Epithelial cell of proximal tubule (primary cell): ENCODE measurements at regions not wholly inside any gene's neighbourhood (a gene's known extent, or its start where the extent isn't known, plus 50 kb on each side); places are given as distances from the start of the nearest gene placed in this dataset.

Experiments
- DNase-seq: peaks from one replicate; pipeline ENCODE4 v3.0.0-alpha.2; 2011; ENCODE audit warnings: low read depth
- H3K4me3 ChIP-seq: 2 replicates; pipeline ENCODE4 v1.5.1; 2011; ENCODE audit warnings: low read depth, mild to moderate bottlenecking, low read length
- TF ChIP-seq, protein P1 (sequence below): conservative IDR thresholded peaks from 2 replicates; pipeline ENCODE4 v1.5.1; 2012; ENCODE audit warnings: low read depth, mild to moderate bottlenecking, low read length

- TF ChIP-seq, protein P1, sequence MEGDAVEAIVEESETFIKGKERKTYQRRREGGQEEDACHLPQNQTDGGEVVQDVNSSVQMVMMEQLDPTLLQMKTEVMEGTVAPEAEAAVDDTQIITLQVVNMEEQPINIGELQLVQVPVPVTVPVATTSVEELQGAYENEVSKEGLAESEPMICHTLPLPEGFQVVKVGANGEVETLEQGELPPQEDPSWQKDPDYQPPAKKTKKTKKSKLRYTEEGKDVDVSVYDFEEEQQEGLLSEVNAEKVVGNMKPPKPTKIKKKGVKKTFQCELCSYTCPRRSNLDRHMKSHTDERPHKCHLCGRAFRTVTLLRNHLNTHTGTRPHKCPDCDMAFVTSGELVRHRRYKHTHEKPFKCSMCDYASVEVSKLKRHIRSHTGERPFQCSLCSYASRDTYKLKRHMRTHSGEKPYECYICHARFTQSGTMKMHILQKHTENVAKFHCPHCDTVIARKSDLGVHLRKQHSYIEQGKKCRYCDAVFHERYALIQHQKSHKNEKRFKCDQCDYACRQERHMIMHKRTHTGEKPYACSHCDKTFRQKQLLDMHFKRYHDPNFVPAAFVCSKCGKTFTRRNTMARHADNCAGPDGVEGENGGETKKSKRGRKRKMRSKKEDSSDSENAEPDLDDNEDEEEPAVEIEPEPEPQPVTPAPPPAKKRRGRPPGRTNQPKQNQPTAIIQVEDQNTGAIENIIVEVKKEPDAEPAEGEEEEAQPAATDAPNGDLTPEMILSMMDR, result no peak
- DNase-seq, result no peak
- H3K4me3 ChIP-seq, result no peak overlapping the region
These were observed 342.7 kb downstream of the COG6 start for GRCh38 chr13:39998166-39998565.

DNA sequence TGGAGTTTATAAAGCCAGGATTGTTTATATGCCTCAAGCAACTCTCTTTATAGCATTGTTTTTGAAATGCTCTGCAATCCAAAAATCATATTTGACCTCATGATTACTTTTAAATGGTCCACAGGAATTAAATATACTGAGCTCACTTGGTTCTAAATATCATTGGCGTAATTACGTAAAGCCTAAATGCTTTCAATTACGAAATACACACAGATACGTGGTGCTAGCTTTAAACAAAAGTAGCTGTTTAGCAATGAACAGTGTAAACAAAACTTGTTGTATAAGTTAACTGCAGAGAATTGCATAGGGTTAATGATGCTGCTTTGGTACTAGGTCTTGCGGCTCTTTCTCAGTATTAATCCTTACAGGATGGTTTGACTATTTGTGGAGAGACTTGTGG is 346.6 kb downstream of the COG6 start:
- no peak overlapping the region for H3K4me3 ChIP-seq
- TF ChIP-seq, protein P1, result no peak
- no peak for DNase-seq

- TF ChIP-seq, protein P1, result no peak
- H3K4me3 ChIP-seq, result no peak overlapping the region
- no peak for DNase-seq
These were observed 358.1 kb downstream of the COG6 start for GRCh38 chr13:40013554-40013953.

DNA sequence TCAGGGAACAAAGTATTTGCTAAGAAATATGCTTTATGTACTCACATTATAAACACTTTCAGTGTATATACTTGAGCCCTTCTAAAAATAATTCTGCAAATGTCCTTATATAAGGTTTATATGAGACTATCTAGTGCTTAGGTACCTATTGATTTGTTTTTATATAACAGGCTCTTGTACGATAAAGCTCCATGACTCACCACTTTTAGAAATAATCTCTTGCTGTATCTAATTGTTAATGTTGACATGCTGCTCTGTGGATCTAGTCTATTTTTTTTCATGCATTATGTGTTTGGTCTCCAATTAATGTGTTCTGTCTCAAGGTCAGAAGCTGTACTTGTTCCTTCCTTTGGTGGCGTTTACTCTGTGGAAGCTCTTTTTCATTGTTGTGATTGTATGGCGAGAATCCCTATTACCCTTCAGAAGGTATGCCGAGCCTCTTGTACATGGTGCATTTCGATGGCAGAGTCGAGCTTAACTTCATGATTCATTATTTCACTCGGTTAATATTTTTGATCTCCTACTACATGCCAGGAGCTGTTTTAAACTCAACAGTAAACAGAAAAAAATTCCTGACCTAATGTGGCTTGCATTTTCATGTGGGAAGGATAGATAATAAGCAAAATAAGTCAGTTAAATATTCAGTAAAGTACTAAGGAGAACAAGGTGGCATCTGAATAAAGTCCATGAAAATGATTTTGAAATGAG is 361.6 kb downstream of the COG6 start:
- DNase-seq, result no peak
- no peak overlapping the region for H3K4me3 ChIP-seq
- TF ChIP-seq, protein P1, result no peak

DNA sequence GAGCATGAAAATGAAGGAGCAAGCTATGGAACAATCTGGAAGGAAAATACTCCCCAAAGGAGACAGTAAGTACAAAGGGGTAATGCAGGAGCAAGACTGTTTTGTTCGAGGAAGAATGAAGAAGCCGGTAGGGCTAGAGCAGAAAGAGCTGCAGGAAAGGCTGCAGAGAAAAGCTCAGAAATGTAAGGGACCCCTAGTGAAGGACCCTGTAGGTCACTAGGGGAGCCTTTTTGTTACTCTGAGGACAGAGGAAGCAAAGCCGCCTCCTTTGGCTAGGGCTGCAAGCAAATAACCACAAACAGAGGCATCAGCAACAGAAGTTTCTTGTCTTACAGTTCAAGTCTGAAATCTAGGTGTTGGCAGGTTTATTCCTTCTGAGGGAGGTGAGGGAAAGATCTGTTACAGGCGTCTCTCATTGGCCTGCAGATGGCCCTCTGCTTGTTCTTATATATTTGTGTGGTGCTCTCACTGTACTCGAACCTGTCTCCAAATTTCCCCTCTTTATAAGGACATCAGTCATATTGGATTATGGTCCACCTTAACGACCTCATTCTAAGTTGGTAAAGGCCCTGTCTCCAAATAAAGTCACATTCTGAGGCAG is 362.3 kb downstream of the COG6 start:
- DNase-seq, result no peak
- H3K4me3 ChIP-seq, result no peak overlapping the region
- TF ChIP-seq, protein P1, result no peak

DNA sequence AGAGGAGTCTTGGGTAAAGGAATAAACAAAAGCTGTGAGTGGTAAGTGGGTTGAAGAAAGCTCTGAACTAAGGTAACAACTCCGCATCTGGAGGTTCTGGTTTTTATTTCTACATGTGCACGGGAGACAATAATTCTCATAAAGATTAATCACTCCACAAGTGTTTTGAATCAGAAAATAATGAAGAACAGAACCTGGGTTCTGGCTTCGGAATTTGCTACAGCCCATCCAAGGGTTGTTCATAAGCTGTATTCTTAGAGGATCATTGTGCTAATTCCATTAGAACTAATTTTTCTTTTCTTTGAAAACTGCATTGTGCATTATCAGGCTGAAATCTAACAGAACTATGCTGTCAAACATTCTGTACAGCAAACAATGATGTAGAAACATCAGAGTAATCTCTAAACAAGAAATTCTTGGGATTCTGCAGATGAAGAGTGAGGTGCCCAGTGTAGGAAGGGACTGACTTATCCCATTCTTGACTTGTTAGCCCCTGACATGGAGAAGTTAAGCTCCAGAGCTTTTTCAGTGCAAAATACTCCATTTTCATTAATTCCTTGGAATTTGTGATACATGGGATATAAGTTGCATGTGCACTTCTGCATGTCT is 368.2 kb downstream of the COG6 start:
- DNase-seq, result no peak
- TF ChIP-seq, protein P1, result no peak
- H3K4me3 ChIP-seq, result no peak overlapping the region
